ENCODE measurements at regions not wholly inside any gene's neighbourhood (a gene's known extent, or its start where the extent isn't known, plus 50 kb on each side); places are given as distances from the start of the nearest gene placed in this dataset.

GRCh38 chrX:149259241-149259640, 245.9 kb downstream of the IDS start:
- no peak overlapping the region for H3K4me3 ChIP-seq
- WGBS, 2 donors, result 75 to 81% methylated on average over 2 of the region's 2 CpGs
- no peaks in the 10 kb centered on the region for H3K9me3 ChIP-seq
- H3K27me3 ChIP-seq, result no peaks in the 10 kb centered on the region
- no peak overlapping the region for H3K27ac ChIP-seq
- no peaks in the 10 kb centered on the region for H3K4me1 ChIP-seq
- intact Hi-C loops (cut with DNase I), result no loop called here
- ATAC-seq, result no peak
- no peaks in the 10 kb centered on the region for H3K36me3 ChIP-seq
- TF ChIP-seq, protein P1, sequence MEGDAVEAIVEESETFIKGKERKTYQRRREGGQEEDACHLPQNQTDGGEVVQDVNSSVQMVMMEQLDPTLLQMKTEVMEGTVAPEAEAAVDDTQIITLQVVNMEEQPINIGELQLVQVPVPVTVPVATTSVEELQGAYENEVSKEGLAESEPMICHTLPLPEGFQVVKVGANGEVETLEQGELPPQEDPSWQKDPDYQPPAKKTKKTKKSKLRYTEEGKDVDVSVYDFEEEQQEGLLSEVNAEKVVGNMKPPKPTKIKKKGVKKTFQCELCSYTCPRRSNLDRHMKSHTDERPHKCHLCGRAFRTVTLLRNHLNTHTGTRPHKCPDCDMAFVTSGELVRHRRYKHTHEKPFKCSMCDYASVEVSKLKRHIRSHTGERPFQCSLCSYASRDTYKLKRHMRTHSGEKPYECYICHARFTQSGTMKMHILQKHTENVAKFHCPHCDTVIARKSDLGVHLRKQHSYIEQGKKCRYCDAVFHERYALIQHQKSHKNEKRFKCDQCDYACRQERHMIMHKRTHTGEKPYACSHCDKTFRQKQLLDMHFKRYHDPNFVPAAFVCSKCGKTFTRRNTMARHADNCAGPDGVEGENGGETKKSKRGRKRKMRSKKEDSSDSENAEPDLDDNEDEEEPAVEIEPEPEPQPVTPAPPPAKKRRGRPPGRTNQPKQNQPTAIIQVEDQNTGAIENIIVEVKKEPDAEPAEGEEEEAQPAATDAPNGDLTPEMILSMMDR (IDR thresholded peaks at IDR 0.05), result no peak
- no peak for DNase-seq

DNA sequence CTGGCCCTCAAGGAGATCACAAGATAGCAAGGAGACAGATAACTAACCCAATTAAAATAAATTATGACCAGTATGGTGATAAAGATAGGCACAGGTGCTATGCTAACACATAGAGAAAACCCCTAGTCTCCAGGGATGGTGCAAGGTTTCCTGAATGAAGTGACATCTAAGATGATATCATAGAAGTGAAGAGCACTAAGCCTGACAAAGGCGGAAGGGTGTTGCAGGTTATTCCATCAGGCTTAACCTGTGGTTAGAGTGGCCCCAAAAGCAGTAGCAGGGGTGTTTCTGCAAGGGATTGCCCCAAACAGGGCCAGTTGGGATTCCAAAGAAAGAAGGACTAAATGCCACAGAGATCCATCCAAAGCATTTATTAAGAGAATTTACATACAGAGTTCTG, 249.2 kb downstream of the IDS start:
- 89 to 90% methylated on average over 1 of the region's 1 CpG for WGBS, 2 donors
- H3K36me3 ChIP-seq, result no peaks in the 10 kb centered on the region
- H3K4me3 ChIP-seq, result no peak overlapping the region
- H3K9me3 ChIP-seq, result no peaks in the 10 kb centered on the region
- no peaks in the 10 kb centered on the region for H3K27me3 ChIP-seq
- H3K27ac ChIP-seq, result no peak overlapping the region
- DNase-seq, result no peak
- no peaks in the 10 kb centered on the region for H3K4me1 ChIP-seq
- no peak for ATAC-seq
- intact Hi-C loops (cut with DNase I), result no loop called here
- TF ChIP-seq, protein P1 (IDR thresholded peaks at IDR 0.05), result no peak

DNA sequence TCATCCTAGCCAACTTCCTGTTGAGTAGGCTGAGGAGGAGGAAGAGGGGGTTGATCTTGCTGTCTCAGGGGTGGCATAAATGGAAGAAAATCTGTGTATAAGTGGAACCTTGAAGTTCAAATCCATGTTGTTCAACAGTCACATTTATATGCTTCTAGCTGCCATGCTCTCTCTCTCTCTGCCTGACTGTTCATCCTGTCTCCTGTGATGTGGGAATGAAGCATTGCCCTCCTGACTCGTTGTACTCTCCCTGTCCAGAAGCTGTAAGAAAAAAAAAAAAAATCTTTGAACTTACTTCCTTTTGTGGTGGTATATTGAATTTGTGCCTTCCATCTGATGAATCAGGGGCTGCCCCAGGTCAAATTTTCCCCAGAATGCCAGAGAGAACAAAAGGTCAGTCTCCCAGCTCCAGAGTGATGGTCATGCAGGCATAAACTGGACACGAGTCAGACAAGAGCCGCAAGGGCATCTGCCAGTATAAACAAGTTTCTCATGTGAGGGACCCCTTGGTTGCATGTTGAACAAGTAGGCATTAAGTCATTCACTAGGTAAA, 257.0 kb downstream of the IDS start:
- Histone ChIP-seq H3K4me1 (no peaks in the 10 kb centered on the region), H3K36me3 (no peaks in the 10 kb centered on the region), H3K27me3 (no peaks in the 10 kb centered on the region), H3K9me3 (no peaks in the 10 kb centered on the region), H3K27ac (no peak overlapping the region), H3K4me3 (no peak overlapping the region)
- intact Hi-C loops (cut with DNase I), result no loop called here
- DNase-seq (no peak), ATAC-seq (no peak)
- TF ChIP-seq, protein P1 (IDR thresholded peaks at IDR 0.05), result no peak
- WGBS, 2 donors, result 67 to 76% methylated on average over 3 of the region's 3 CpGs

DNA sequence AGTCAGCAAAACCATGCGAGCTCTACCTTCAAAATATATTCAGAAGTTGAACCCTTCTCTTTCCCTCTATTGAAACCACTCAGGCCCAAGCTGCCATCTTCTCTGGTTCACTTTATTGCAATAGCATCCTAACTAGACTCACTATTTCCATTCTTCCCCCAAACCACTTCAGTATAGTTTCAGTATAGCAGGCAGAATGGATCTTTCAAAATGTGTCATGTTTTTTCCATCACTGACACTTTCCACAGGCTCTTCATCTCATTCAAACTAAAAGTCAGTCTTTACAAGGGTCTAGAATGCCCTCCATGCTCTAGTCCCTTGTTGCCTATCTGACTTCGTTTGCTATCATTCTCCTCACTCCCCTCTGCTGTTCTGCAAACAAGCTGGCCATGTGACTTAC, 274.4 kb downstream of the IDS start:
- no peaks in the 10 kb centered on the region for H3K4me1 ChIP-seq
- DNase-seq, result no peak
- intact Hi-C loops (cut with DNase I), result no loop called here
- 60 to 65% methylated on average over 2 of the region's 2 CpGs for WGBS, 2 donors
- H3K27me3 ChIP-seq, result no peaks in the 10 kb centered on the region
- H3K4me3 ChIP-seq, result no peak overlapping the region
- TF ChIP-seq, protein P1 (IDR thresholded peaks at IDR 0.05), result no peak
- H3K9me3 ChIP-seq, result peaks cover 0 to 13% (median 0%) of the 10 kb centered on the region in 11 donors
- no peaks in the 10 kb centered on the region for H3K36me3 ChIP-seq
- H3K27ac ChIP-seq, result no peak overlapping the region
- no peak for ATAC-seq
